MM.1S (cell line): ENCODE measurements at regions not wholly inside any gene's neighbourhood (a gene's known extent, or its start where the extent isn't known, plus 50 kb on each side); places are given as distances from the start of the nearest gene placed in this dataset.

ENCODE experiments used
- CTCF ChIP-seq: fragments of 300-600 bp; sonication (generic); IDR thresholded peaks from 2 replicates; pipeline ENCODE4 v1.5.1; 2016; ENCODE audit warnings: antibody characterized with exemption, low read length, mixed read lengths
- EZH2 ChIP-seq: fragments of 300-600 bp; sonication (generic); optimal IDR thresholded peaks from 2 replicates; pipeline ENCODE3; 2017; ENCODE audit warnings: low read depth, mild to moderate bottlenecking, antibody characterized with exemption, low read length, mixed read lengths
- EZH2phosphoT487 ChIP-seq: fragments of 300-600 bp; sonication (generic); IDR thresholded peaks from 2 replicates; pipeline ENCODE4 v1.6.1; 2018; ENCODE audit warnings: antibody characterized with exemption, low read length

DNA sequence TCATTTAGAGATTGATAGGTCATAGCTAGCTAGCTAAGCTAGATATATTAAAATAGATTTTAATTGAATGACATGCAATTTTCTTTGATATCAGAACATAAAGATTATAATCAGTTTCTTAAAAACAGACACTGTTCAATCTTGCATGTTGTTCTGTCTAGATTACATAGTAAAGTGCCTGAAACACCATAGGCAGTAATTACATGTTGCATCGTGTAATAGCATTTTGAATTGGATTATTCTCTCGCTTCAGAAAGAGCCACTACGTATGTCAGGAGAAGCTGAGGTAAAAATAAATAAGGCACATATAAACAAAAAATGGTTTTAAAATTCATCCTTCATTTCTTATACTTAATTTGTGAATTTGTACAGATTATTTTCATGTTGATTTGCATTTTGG lies 148.0 kb upstream of the CDH12 start:
- TF ChIP-seq CTCF (no peak), EZH2 (no peak), EZH2phosphoT487 (no peak)
